DND-41 (cell line): ENCODE measurements at regions not wholly inside any gene's neighbourhood (a gene's known extent, or its start where the extent isn't known, plus 50 kb on each side); places are given as distances from the start of the nearest gene placed in this dataset.

ENCODE experiments used
- ATAC-seq: fragments of 200-7000 bp; cut with Tn5 transposase; 3 replicates; pipeline ENCODE4 v1.9.1; 2021; ENCODE audit warnings: low read depth; ENCODE audit not compliant: insufficient read depth
- DNase-seq: peaks from one replicate; pipeline ENCODE4 v3.0.0-alpha.2; 2020
- H2AFZ ChIP-seq: 2 replicates; pipeline ENCODE4 v1.6.0; 2012; ENCODE audit warnings: low read depth, low read length
- H3K27ac ChIP-seq: 2 replicates; pipeline ENCODE4 v1.5.1; 2012; ENCODE audit warnings: low read length, inconsistent platforms
- H3K27me3 ChIP-seq: fragments of 200-600 bp; sonication (generic); 2 replicates; pipeline ENCODE4 v1.6.0; 2012; ENCODE audit warnings: low read length, mild to moderate bottlenecking, inconsistent platforms; ENCODE audit not compliant: insufficient read depth, poor library complexity
- H3K36me3 ChIP-seq: 2 replicates; pipeline ENCODE4 v1.5.1; 2012; ENCODE audit warnings: low read length, inconsistent platforms; ENCODE audit not compliant: insufficient read depth
- H3K4me1 ChIP-seq: 2 replicates; pipeline ENCODE4 v1.5.1; 2012; ENCODE audit warnings: mild to moderate bottlenecking, low read length; ENCODE audit not compliant: insufficient read depth
- H3K4me2 ChIP-seq: 2 replicates; pipeline ENCODE4 v1.6.0; 2012; ENCODE audit warnings: mild to moderate bottlenecking, moderate library complexity, low read length, inconsistent platforms; ENCODE audit not compliant: insufficient read depth
- H3K4me3 ChIP-seq, 2 experiments: fragments of 200-600 bp in 1 of 2; shearing (Covaris generic) in 1 of 2; 2 replicates each; pipeline ENCODE4 v1.5.1; 2012 to 2016; ENCODE audit warnings: inconsistent platforms in 2 of 2, low read length in 2 of 2, mild to moderate bottlenecking in 2 of 2, low read depth in 1 of 2, moderate library complexity in 1 of 2
- H3K79me2 ChIP-seq: 2 replicates; pipeline ENCODE4 v1.6.0; 2012; ENCODE audit warnings: low read length, inconsistent platforms; ENCODE audit not compliant: insufficient read depth
- H3K9ac ChIP-seq: 2 replicates; pipeline ENCODE4 v1.6.0; 2012; ENCODE audit warnings: low read depth, mild to moderate bottlenecking, inconsistent platforms, low read length, moderate library complexity
- H3K9me3 ChIP-seq: 2 replicates; pipeline ENCODE4 v1.5.1; 2012; ENCODE audit warnings: low read length, moderate library complexity, mild to moderate bottlenecking, inconsistent platforms; ENCODE audit not compliant: insufficient read depth, severe bottlenecking
- H4K20me1 ChIP-seq: 2 replicates; pipeline ENCODE4 v1.6.0; 2012; ENCODE audit warnings: low read length; ENCODE audit not compliant: insufficient read depth
- EZH2 ChIP-seq: IDR thresholded peaks from 3 replicates; pipeline ENCODE4 v1.6.1; 2012; ENCODE audit warnings: borderline replicate concordance, low read depth, mild to moderate bottlenecking, moderate library complexity, low read length, inconsistent platforms; ENCODE audit not compliant: severe bottlenecking
- TF ChIP-seq, protein P1 (sequence below): IDR thresholded peaks from 2 replicates; pipeline ENCODE4 v1.5.1; 2012; ENCODE audit warnings: borderline replicate concordance, low read length, moderate library complexity, mild to moderate bottlenecking; ENCODE audit not compliant: poor library complexity, severe bottlenecking; ENCODE audit errors: extremely low read depth

DNA sequence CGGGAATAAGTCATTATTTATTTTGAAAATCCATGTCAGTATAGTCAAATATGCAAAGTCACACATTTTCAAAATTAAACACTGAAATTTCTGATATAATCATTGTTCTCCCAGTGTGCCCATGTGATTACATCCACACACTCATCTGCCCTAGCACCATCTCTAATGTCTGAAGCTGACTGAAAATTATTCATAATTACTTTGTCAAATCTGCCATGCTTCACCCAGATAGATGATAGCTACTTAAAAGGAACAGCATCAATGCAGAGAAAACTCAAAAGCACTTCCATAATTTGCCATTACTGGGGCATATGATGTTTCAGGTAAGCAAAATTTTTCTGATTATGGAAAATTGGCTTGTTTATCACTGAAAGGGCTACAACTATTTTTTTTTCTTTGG, 1433.3 kb upstream of the IGFBP7 start:
- no peak for ATAC-seq
- no peak for TF ChIP-seq EZH2
- TF ChIP-seq, protein P1, sequence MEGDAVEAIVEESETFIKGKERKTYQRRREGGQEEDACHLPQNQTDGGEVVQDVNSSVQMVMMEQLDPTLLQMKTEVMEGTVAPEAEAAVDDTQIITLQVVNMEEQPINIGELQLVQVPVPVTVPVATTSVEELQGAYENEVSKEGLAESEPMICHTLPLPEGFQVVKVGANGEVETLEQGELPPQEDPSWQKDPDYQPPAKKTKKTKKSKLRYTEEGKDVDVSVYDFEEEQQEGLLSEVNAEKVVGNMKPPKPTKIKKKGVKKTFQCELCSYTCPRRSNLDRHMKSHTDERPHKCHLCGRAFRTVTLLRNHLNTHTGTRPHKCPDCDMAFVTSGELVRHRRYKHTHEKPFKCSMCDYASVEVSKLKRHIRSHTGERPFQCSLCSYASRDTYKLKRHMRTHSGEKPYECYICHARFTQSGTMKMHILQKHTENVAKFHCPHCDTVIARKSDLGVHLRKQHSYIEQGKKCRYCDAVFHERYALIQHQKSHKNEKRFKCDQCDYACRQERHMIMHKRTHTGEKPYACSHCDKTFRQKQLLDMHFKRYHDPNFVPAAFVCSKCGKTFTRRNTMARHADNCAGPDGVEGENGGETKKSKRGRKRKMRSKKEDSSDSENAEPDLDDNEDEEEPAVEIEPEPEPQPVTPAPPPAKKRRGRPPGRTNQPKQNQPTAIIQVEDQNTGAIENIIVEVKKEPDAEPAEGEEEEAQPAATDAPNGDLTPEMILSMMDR: no peak
- H3K9ac ChIP-seq: no peak overlapping the region

DNA sequence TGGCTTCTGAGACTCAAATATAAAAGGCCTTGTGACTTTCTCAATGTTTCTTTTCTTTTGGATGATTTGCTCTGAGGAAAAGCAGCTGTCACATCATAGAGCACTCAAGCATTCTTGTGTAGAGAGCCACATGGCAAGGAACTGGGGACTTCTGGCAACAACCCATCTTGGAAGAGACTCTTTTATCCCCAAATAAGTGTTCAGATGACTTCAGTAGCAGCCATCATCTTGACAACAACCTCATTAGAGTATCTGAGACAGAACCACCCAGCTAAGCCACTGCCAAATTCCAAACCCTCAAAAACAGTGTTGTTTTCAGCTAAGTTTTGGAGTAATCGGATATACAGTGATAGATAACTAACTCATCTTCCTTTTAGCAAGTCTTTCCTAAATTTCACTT, 1431.7 kb upstream of the IGFBP7 start:
- Histone ChIP-seq H3K4me2 (no peak overlapping the region), H3K36me3 (no peaks in the 10 kb centered on the region), H3K9ac (no peak overlapping the region), H2AFZ (no peak overlapping the region), H3K9me3 (no peaks in the 10 kb centered on the region), H3K4me3 (no peak overlapping the region), H4K20me1 (no peaks in the 10 kb centered on the region), H3K4me1 (no peaks in the 10 kb centered on the region), H3K27ac (no peak overlapping the region), H3K27me3 (no peaks in the 10 kb centered on the region), H3K79me2 (no peaks in the 10 kb centered on the region)
- ATAC-seq (no peak), DNase-seq (no peak)
- TF ChIP-seq, protein P1: no peak
- TF ChIP-seq EZH2: no peak

More for the DNA sequence above, 1433.3 kb upstream of the IGFBP7 start:
- no peak overlapping the region for H3K4me2 ChIP-seq
- no peaks in the 10 kb centered on the region for H3K36me3 ChIP-seq
- H3K4me3 ChIP-seq: no peak overlapping the region
- H3K9me3 ChIP-seq: no peaks in the 10 kb centered on the region
- no peak for DNase-seq
- no peaks in the 10 kb centered on the region for H3K27me3 ChIP-seq
- no peaks in the 10 kb centered on the region for H4K20me1 ChIP-seq
- H2AFZ ChIP-seq: no peak overlapping the region
- H3K4me1 ChIP-seq: no peaks in the 10 kb centered on the region
- H3K79me2 ChIP-seq: no peaks in the 10 kb centered on the region
- no peak overlapping the region for H3K27ac ChIP-seq

DNA sequence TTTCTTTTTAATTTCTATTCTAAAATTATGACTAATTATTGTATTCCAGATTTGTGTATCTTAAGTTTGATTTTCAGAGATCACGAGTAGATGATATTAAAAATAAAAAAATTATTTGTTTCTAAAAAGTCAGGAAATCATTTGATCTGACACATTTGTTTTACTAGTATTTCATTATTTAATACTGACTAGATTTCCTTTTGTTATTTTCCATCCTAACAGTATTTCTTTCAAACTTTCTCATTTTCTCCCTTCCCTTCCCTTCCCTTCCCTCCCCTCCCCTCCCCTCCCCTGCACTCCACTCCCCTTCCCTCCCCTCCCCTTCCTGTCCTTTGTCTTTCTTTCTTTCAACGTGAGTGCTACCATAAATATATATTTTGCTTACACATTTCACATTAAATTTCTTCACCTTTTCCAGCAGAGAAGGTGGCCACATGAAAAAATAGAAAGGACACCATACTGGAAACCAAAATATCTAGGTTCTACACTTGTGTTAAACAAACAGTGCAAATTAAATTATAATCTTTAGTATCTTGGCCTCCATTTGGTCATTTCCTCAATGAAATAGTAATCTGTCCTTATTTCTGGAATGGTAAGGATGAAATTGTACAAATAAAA, 1412.7 kb upstream of the IGFBP7 start:
- Histone ChIP-seq H3K9me3 (no peaks in the 10 kb centered on the region), H3K27me3 (no peaks in the 10 kb centered on the region), H3K4me1 (no peaks in the 10 kb centered on the region), H2AFZ (no peak overlapping the region), H4K20me1 (no peaks in the 10 kb centered on the region), H3K9ac (no peak overlapping the region), H3K4me3 (no peak overlapping the region), H3K79me2 (no peaks in the 10 kb centered on the region), H3K27ac (no peak overlapping the region), H3K36me3 (no peaks in the 10 kb centered on the region), H3K4me2 (no peak overlapping the region)
- ATAC-seq (no peak), DNase-seq (no peak)
- no peak for TF ChIP-seq EZH2
- TF ChIP-seq, protein P1: no peak
